H54 (cell line): ENCODE measurements at regions not wholly inside any gene's neighbourhood (a gene's known extent, or its start where the extent isn't known, plus 50 kb on each side); places are given as distances from the start of the nearest gene placed in this dataset.

ENCODE experiments used
- DNase-seq: peaks from one replicate; pipeline ENCODE4 v3.0.0; 2011; ENCODE audit warnings: low spot score, mixed read lengths; ENCODE audit not compliant: insufficient read length
- FAIRE-seq: peaks from 3 replicates; lab custom pipeline; 2011; peaks lifted over from hg19 to GRCh38; lab: Jason Lieb, UNC
- POLR2A ChIP-seq: IDR thresholded peaks from 2 replicates; pipeline ENCODE4 v1.6.1; 2011; ENCODE audit warnings: low read depth, mild to moderate bottlenecking, low read length

DNA sequence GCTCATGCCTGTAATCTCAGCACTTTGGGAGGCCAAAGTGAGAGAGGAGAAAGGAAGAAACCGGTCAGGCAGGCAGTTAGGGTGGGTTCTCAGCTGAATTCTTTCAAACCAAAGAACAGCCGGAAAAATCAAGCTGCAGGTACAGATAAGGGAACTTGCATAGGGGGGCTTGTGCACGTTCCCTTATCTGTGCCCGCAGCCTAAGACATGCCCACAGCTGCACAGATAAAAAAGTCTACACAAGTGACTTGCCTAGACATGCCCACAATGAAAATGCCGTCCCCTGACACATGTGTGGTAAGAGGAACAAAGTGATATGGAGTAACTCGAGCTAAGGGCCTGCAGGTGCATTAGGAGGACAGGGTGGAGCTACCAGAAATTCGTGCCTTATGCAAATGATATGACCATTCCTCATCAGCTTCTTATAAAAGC lies 175.8 kb upstream of the SALL4 start:
- no peak for TF ChIP-seq POLR2A

DNA sequence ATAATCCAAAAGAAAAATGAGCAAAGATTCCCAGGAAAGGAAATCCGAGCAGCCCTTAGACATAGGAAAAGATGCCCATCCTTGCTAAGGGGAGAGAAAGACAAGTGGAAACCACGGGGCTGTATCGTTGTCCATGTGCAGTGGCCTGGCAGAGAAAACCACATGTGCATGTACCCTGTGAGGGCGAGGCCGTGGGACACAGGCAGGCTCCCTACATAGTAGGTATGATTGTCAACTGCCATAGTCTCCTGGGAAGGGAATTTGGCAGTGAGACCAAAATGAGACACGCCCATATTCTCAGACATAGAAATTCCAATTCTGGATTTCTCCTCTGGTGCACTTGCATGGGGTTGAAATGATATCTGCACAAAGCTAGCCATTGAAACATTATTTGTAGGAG lies 169.7 kb upstream of the SALL4 start:
- no peak for TF ChIP-seq POLR2A
- DNase-seq (no peak), FAIRE-seq (no peak)

More for the DNA sequence above, 175.8 kb upstream of the SALL4 start:
- DNase-seq (no peak), FAIRE-seq (no peak)

DNA sequence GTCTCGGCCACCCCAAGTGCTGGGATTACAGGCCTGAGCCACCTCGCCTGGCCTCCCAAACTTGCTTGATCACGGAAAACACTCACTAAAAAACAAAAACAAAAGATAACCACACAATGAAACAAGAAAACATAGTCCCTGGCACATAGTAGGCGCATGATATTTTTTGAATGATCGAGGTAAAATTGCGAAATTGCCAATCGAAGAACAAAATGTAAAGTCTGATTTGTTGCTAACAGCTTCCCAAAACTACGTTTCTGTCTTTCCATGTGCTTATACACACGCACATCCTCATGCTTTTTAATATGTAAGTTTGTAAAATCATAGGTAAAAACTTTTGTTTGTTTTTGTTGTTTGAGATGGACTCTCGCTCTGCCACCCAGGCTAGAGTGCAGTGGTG lies 168.5 kb upstream of the SALL4 start:
- no peak for TF ChIP-seq POLR2A
- DNase-seq (no peak), FAIRE-seq (no peak)

DNA sequence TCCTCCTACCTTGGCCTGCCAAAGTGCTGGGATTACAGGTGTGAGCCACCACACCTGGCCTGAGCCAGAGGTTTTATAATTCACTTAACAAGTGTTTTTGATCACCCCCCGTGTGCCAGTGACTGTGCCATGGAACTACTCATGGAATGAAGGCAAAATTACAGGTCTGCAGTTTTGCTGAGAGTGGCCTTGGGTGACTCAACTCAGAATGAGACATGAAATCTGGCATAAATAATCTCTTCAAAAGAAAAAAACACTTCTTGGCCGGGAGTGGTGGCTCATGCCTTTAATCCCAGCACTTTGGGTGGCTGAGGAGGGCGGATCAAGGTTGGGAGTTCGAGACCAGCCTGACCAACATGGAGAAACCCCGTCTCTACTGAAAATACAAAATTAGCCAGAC lies 166.9 kb upstream of the SALL4 start:
- TF ChIP-seq POLR2A: no peak
- FAIRE-seq: no peak
- no peak for DNase-seq

DNA sequence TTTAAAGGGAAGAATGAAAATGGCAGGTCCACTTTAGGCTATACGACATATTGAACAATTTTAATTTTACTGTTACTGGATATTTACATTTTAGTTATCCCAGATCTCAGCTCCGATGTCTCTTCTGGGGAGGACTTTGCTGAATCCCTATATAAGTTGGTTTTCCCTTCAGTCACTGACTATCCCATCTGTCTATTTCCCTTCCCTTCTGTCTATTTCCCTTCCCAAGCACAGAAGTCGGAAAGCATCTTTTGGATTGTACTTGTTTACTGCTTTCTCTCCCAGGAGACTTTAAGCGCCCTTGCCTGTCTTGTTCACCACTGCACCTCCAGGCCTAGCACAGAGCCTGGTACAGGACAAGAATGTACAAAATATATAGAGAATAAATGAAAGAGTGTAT lies 165.8 kb upstream of the SALL4 start:
- no peak for FAIRE-seq
- TF ChIP-seq POLR2A: no peak
- no peak for DNase-seq

DNA sequence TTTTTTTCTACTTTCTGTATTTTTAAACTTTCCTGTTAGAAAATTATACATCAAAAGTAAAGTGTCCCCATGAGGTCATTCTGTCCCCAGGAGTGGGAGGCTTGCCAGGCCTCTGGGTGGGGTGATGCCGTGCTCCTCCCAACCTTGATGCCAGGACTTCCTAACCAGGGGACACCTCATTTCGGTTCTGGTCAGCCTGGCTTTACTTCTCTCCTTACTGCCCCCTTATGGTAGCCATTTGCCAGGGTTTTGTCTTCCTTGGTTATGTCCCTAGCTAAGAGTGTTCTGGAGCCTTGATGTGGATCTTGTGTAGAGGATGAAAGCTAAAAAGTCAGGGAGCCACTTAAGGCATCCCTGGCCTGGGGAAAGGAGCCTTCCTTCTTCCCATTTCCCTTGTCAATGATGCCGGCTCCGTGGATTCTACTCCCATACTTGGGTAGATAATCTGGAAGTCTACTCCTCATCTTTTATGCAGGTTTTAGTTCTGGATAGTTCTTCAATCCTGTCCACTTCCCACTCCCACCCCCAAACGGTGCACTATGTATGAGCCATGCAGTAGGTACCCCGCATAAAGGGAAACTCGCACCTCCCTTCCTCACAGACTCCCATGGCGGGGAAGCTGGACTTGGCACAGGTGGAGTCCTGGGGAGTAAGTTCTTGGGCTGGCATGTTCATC lies 164.1 kb upstream of the SALL4 start:
- peak; percentile 30 for FAIRE-seq
- TF ChIP-seq POLR2A: no peak
- peak; percentile 60 for DNase-seq

DNA sequence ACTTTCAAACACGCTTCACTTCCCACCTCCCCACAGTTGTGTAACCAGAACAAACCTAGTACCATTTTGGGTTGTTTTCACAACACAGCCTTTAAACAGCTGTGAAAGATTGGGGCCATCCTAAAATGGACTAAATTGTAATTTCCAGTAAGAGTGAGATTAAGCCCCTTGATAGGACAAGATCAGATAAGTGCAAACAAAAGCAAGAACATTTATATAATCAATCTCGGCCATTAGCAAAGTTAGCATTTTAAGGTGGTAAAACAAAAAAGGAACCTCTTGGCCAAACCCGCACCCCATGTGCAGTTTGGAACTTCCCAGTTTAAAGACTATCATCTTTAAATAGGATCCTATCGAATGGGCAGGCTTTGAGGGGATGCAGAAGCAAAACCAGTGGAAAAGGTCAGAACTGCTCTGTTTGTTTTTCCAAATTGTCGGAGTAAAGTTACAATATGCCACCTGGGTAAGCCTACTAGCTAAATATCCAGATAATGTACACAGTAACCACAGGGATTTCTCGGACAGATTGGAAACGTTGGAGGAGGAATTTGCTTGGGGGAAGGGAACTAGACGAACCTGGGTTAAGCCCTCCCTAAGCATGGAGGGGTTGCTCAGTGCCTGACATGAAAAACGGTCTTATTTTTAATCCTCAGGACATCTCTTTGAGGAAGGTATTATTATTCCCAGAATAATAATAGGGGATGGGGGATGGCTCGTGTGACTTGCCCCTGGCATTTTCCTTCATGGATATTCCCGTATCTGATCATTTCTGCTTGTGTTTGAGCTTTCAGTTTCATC lies 159.8 kb upstream of the SALL4 start:
- TF ChIP-seq POLR2A: no peak
- DNase-seq (no peak), FAIRE-seq (no peak)

DNA sequence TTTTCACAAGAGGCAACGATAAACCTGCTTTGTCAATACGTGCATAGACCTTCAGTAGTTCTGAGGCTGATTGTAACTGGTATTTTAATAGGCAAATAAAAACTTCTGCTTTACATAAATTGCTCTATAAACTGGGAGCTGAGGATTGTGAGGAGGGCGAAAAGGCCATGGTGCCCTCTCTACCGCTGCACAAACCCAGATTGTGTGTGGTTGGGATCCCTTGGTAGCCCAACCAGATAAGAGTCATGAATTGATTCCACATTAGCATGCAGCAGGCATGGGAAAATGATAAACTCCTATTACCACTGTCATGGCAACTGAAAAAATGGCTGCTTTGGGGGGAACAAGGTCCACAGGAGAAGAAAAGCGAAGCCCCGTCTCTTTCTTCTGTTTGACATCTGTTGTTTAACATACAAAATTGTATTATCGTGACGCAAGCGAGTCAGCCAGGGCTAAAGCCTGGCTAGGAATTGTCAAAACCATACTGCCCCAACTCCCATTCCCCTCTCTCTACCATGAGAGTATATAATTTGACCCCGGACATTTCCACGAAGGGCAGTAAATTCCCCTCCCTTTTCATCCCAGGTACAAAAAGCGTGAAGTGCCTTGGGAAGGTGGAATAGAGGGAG lies 157.8 kb upstream of the SALL4 start:
- FAIRE-seq (no peak), DNase-seq (no peak)
- no peak for TF ChIP-seq POLR2A

DNA sequence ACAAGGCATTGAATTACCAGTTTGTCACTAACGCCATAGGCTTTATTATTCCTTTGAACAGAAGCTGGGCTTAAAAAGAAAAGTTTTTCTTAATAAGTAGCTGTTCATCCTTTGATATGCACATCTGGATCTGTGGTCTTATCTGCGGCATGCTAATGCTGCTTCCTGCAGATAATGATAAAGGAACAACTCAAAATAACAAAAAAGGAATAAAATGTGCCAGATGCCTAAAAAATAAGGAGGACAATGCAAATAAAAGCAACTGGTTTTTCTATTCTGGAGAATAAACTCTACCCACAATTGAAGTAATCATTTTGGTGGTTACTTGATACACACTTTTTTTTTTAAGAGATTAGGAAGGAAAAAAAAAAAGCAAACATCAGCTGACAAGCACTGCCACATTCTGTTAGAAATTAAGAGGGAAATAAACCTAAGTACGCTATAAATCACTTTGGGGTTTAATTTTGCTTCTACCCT lies 156.8 kb upstream of the SALL4 start:
- FAIRE-seq (no peak), DNase-seq (no peak)
- no peak for TF ChIP-seq POLR2A

DNA sequence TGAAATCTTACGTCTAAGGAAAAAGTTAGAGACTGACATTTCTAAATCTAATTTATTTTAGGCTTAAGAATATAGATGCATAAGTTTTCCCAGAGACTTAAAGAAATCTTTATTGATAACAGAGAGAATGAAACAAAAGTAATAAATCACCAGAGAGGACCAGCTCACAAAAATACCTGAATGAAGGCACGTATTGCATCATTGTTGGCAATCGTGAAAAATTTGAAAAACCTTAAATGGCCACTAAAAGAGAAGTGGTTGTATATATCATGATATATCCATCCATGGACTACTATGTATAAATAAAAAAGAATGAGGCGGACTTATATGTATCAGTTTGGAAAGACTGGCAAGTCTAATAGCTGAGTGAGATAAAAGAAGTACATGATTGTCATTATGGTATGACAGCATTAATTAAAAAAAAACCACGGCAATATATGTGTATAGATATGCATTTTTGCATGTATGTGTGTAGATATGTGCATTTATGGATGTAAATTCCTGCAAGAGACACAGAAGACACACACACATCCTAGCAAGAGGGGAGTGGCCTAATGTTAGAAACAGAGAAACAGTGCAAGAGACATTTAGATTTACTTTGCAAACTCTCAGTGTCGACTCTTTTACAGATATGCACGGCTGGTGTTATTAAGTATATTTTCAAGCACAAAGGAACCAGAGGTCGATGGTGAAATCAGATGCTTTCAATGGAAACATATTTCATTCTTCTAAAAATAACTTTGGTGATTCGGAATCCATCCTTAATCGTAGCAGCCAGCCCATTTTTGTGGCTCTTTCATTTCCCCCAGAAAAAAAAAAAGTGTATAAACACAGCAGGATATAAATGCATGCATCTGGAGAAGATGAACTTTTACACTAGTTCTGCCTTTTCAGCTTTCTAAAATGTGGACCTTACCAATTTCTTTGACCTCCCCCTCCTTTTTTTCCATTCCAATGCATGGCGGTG lies 156.1 kb upstream of the SALL4 start:
- FAIRE-seq: no peak

DNA sequence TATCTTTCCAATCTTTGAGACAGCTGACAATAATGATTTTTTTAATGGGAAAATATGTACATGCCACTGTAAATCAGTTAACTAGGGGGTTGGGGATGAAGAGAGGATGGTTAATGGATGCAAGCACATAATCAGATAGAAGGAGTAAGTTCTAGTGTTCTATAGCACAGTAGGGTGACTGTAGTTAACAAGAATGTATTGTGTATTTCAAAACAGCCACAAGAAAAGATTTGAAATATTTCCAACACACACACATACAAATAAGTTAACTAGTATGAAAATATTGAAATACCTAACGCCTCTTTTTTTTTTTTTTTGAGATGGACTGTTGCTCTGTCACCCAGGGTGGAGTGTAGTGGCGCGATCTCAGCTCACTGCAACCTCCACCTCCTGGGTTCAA lies 153.4 kb upstream of the SALL4 start:
- no peak for DNase-seq
- no peak for FAIRE-seq
- TF ChIP-seq POLR2A: no peak

More for the DNA sequence above, 156.1 kb upstream of the SALL4 start:
- no peak for DNase-seq
- no peak for TF ChIP-seq POLR2A

DNA sequence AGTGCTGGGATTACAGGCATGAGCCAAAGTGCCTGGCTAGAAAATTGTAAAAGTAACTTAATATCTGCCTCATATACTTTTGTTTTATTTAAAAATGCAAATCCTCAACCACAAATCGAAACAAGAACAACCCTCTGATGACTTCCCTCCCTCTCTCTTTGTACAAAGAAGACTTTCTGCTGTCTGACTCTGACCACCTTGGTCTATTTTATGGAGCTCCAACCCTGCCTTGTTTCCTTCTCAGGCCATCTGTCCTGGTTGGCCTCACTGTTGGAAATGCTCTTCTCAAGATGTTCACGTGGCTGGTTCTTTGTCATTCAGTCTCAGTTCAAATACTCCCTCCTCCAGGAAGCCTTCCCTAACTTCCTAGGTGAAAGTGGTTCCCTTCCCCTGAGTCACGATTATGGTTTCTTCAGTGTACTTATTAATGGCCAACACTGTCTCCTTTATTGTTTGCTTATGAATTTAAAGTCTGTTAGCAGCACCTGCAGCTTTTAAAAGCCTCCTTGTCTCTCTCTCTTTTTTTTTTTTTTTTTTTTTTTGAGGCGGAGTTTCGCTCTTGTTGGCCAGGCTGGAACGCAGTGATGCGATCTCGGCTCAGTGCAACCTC lies 151.5 kb upstream of the SALL4 start:
- no peak for TF ChIP-seq POLR2A
- no peak for DNase-seq
- FAIRE-seq: no peak

DNA sequence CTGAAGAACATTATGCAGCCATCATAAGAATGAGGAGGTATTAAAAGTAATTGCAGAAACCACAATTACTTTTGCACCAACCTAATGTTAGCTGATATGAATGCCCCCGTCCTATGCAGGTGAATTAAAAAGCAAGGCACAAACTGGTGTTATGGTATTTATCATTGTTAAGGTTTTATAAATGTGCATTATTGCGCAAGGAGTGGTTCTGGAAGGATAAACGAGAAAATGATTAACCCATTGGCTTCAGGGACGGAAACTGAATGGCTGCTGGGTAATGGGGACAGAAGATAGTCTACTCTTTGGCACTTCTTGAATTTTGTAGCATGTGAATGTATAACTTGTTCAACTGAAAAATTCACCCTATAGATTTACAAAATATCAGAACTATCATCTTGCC lies 148.6 kb upstream of the SALL4 start:
- FAIRE-seq (no peak), DNase-seq (no peak)
- no peak for TF ChIP-seq POLR2A
